Panc1 (cell line): ENCODE measurements at regions not wholly inside any gene's neighbourhood (a gene's known extent, or its start where the extent isn't known, plus 50 kb on each side); places are given as distances from the start of the nearest gene placed in this dataset.

Source experiments
- CTCF ChIP-seq: fragments of 450-650 bp; IDR thresholded peaks from 2 replicates; pipeline ENCODE4 v1.5.1; 2017; ENCODE audit warnings: mild to moderate bottlenecking
- POLR2AphosphoS5 ChIP-seq: IDR thresholded peaks from 2 replicates; pipeline ENCODE4 v1.6.1; 2012; ENCODE audit warnings: mild to moderate bottlenecking, low read depth, low read length, moderate library complexity

- TF ChIP-seq CTCF: no peak
- TF ChIP-seq POLR2AphosphoS5: no peak
These were observed 352.2 kb downstream of the SPRY1 start for GRCh38 chr4:123748806-123749205.
